NCI-H2171 treated with DMSO at 0.1 percent for 48 hours (cell line): ENCODE measurements at regions not wholly inside any gene's neighbourhood (a gene's known extent, or its start where the extent isn't known, plus 50 kb on each side); places are given as distances from the start of the nearest gene placed in this dataset.

Source experiments
- DNase-seq: peaks from one replicate; lab custom pipeline; 2025; lab: John Stamatoyannopoulos, UW

- no peak for DNase-seq
Observed at GRCh38 chr16:6667393-6667792, 665.3 kb upstream of the RBFOX1 start.

- no peak for DNase-seq
Observed at GRCh38 chr16:6665126-6665525, 667.5 kb upstream of the RBFOX1 start.

GRCh38 chr16:6663668-6664067 lies 669.0 kb upstream of the RBFOX1 start:
- DNase-seq = no peak

GRCh38 chr16:6656760-6657159 lies 675.9 kb upstream of the RBFOX1 start:
- DNase-seq = no peak

GRCh38 chr16:6646891-6647290 lies 685.8 kb upstream of the RBFOX1 start:
- DNase-seq = no peak

- no peak for DNase-seq
Observed at GRCh38 chr16:6645768-6646568, 686.7 kb upstream of the RBFOX1 start.

GRCh38 chr16:6644916-6645315 lies 687.7 kb upstream of the RBFOX1 start:
- no peak for DNase-seq

GRCh38 chr16:6643080-6643686 lies 689.5 kb upstream of the RBFOX1 start:
- peak; percentile 39 for DNase-seq

GRCh38 chr16:6642271-6642670 lies 690.4 kb upstream of the RBFOX1 start:
- DNase-seq = no peak

GRCh38 chr16:6641091-6641490 lies 691.6 kb upstream of the RBFOX1 start:
- DNase-seq = no peak

- DNase-seq = no peak
Observed at GRCh38 chr16:6636457-6636856, 696.2 kb upstream of the RBFOX1 start.

GRCh38 chr16:6634151-6634550 lies 698.5 kb upstream of the RBFOX1 start:
- no peak for DNase-seq

GRCh38 chr16:6633456-6633855 lies 699.2 kb upstream of the RBFOX1 start:
- no peak for DNase-seq

GRCh38 chr16:6629110-6629509 lies 703.5 kb upstream of the RBFOX1 start:
- no peak for DNase-seq

- DNase-seq = no peak
Observed at GRCh38 chr16:6625606-6626005, 707.0 kb upstream of the RBFOX1 start.

- no peak for DNase-seq
Observed at GRCh38 chr16:6618874-6619273, 713.8 kb upstream of the RBFOX1 start.

GRCh38 chr16:6616746-6617145 lies 715.9 kb upstream of the RBFOX1 start:
- no peak for DNase-seq

GRCh38 chr16:6615636-6616035 lies 717.0 kb upstream of the RBFOX1 start:
- no peak for DNase-seq

- DNase-seq = no peak
Observed at GRCh38 chr16:6611535-6611934, 721.1 kb upstream of the RBFOX1 start.

- DNase-seq = no peak
Observed at GRCh38 chr16:6605490-6605889, 727.2 kb upstream of the RBFOX1 start.

- no peak for DNase-seq
Observed at GRCh38 chr16:6603780-6604325, 728.8 kb upstream of the RBFOX1 start.

GRCh38 chr16:6602405-6602804 lies 730.2 kb upstream of the RBFOX1 start:
- no peak for DNase-seq

- no peak for DNase-seq
Observed at GRCh38 chr16:6600167-6600566, 732.5 kb upstream of the RBFOX1 start.

GRCh38 chr16:6593799-6594198 lies 738.8 kb upstream of the RBFOX1 start:
- no peak for DNase-seq
